Hematopoietic multipotent progenitor cell treated with erythropoietin and hydrocortisone succinate and interleukin-3 and kit ligand, for 6 days (in vitro differentiated cells): ENCODE measurements at regions not wholly inside any gene's neighbourhood (a gene's known extent, or its start where the extent isn't known, plus 50 kb on each side); places are given as distances from the start of the nearest gene placed in this dataset.

ENCODE experiments used
- DNase-seq: peaks from one replicate; pipeline ENCODE4 v3.0.0-alpha.2; 2015

DNA sequence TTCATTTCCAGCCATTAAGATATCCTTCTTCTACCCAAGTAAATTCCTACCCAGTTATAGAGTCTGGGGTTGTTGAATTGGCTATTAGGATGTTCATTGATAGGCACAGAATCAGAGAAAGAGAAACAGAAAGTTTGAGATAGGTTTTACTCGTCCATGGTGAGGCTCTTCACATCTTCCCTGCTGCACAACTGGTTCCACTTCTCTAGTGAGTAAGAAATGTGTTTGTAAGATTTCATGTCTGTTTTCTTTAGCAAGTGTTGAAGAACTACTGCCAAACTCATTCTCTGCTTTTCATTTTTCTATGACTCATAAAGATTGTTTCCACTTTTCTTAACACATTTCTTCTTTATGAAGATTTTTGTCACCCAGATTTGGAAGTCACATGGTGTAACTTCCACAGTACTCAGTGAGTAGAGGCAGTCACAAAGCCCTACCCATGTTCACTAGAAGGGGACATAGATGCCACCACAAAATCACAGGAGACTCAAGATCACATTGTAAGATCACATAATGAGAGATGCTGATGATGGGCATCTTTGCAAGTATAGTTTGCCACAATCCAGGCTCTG, 152.3 kb downstream of the SNX7 start:
- no peak for DNase-seq

GRCh38 chr1:98817821-98818220, 156.3 kb downstream of the SNX7 start:
- DNase-seq, result no peak

- DNase-seq, result no peak
These were observed 159.9 kb downstream of the SNX7 start for GRCh38 chr1:98821379-98821778.

DNA sequence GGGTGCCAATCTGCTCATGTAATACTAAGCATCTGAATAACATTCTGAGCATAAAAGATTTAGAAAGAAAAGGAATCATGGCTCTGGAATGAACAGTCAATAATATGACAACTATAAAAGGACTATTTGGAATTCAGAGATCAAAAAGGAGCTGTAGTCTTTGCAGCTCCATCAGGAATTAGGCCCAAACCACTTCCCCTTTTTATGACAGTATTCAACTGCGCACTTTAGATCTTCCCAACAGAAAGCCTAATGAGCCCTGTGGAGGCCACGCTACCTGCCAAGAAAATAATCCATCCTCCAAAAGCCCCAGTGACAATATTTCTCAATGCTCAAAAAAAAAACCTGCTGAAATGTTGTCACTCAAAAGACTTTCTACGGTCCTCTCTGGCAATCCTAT, 163.2 kb downstream of the SNX7 start:
- DNase-seq, result peak; percentile 4

DNA sequence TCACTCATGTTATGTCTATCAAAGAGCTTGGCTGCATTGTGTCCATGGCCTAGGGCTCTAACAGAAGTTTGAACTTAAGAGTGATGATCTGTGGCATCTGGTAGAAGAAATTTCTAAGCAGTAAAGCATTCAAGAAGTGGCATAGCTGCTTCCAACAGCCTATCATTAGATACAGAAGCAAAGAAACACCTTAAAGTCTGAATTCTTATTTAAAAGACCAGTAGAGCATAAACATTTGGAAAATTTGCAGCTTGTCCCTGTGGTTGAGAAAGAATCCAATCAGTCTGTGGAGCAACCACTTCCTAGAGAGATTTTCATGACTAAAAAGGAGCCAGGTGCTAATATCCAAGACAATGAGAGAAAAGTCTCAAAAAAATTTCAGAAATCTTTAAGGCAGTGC, 165.5 kb downstream of the SNX7 start:
- no peak for DNase-seq

DNA sequence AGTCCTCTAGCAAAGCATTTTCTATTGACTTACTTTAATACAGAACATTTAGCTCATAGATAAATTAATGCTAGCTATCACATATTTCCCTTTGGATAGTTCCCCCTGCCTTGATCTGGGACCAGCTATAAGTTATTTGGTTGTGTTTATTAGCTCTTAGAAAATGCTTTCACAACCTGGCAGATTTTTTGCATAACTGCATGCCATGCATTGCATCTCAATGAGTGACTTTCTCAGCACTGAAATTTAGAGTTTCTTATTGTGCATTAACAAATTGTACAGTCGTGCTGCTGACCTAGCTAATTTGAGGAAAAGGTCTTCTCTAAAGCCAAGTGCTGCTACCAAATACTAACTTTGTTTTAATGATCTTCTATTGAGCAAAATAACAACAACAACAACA, 164.8 kb downstream of the PLPPR5 start:
- no peak for DNase-seq
